ENCODE measurements at regions not wholly inside any gene's neighbourhood (a gene's known extent, or its start where the extent isn't known, plus 50 kb on each side); places are given as distances from the start of the nearest gene placed in this dataset.

DNA sequence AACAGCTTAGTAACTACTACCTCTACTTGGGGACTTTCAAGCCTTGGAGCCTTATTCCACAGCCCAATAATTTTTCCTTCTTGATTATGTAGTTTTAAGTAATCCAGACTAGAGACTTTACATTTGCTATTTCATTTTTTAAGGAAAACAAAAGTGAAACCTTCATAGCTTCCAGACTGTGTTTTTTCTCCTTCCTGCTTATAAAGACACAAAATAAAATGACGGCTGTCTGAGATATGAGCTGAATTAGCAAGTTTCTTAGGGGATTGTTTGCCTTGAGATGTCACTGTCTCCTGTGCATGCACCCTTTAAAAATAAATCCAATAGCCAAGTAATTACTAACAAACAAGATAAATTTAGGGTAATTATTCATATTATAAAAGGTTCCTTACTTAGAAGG, 78.8 kb upstream of the PACRGL start:
- no peaks in the 10 kb centered on the region for H3K27me3 ChIP-seq (ENCODE audit: insufficient read depth, low read length, poor library complexity)
- no peaks in the 10 kb centered on the region for H3K4me1 ChIP-seq (ENCODE audit: insufficient read depth, low read length)
- TF ChIP-seq, protein P1, sequence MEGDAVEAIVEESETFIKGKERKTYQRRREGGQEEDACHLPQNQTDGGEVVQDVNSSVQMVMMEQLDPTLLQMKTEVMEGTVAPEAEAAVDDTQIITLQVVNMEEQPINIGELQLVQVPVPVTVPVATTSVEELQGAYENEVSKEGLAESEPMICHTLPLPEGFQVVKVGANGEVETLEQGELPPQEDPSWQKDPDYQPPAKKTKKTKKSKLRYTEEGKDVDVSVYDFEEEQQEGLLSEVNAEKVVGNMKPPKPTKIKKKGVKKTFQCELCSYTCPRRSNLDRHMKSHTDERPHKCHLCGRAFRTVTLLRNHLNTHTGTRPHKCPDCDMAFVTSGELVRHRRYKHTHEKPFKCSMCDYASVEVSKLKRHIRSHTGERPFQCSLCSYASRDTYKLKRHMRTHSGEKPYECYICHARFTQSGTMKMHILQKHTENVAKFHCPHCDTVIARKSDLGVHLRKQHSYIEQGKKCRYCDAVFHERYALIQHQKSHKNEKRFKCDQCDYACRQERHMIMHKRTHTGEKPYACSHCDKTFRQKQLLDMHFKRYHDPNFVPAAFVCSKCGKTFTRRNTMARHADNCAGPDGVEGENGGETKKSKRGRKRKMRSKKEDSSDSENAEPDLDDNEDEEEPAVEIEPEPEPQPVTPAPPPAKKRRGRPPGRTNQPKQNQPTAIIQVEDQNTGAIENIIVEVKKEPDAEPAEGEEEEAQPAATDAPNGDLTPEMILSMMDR (IDR thresholded peaks at IDR 0.05; ENCODE audit: borderline replicate concordance, extremely low read depth, low read length, poor library complexity, severe bottlenecking) = no peak
- H4K20me1 ChIP-seq (ENCODE audit: insufficient read depth, low read length) = no peaks in the 10 kb centered on the region
- H3K9ac ChIP-seq (ENCODE audit: low read depth, low read length) = no peak overlapping the region
- DNase-seq (no peak), ATAC-seq (ENCODE audit: insufficient read depth, low read depth) (no peak)
- no peaks in the 10 kb centered on the region for H3K79me2 ChIP-seq (ENCODE audit: insufficient read depth, low read length)
- no peaks in the 10 kb centered on the region for H3K9me3 ChIP-seq (ENCODE audit: insufficient read depth, low read length, severe bottlenecking)
- H3K27ac ChIP-seq (ENCODE audit: low read length) = no peak overlapping the region
- H3K4me3 ChIP-seq (ENCODE audit: low read depth in 1 of 2, low read length in 2 of 2) = no peak overlapping the region
- no peaks in the 10 kb centered on the region for H3K36me3 ChIP-seq (ENCODE audit: insufficient read depth, low read length)
- H3K4me2 ChIP-seq (ENCODE audit: insufficient read depth, low read length) = no peak overlapping the region
- H2AFZ ChIP-seq (ENCODE audit: low read depth, low read length) = no peak overlapping the region

DNA sequence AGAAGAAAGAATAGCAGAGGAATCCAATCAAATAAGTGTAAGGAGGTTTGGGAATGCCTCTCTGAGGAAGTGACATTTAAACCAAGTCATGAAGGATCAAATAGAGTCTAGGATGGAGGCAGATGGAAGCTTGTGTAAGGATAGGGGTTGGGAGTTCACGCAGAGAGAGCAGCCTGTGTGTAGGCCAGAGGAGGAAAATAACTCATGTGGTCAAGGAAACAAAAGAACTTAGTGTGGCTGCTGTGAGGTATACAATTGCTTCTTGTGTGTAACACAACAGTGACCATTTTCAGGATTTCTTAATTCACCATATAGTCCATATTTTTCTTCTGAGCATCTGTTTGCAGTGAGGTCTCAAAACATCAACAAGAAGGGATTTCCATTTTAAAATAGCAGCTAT, 77.6 kb upstream of the PACRGL start:
- ATAC-seq (ENCODE audit: insufficient read depth, low read depth) = no peak
- no peak for DNase-seq
- H3K36me3 ChIP-seq (ENCODE audit: insufficient read depth, low read length) = no peaks in the 10 kb centered on the region
- no peaks in the 10 kb centered on the region for H3K9me3 ChIP-seq (ENCODE audit: insufficient read depth, low read length, severe bottlenecking)
- H3K4me3 ChIP-seq (ENCODE audit: low read depth in 1 of 2, low read length in 2 of 2) = no peak overlapping the region
- no peaks in the 10 kb centered on the region for H3K27me3 ChIP-seq (ENCODE audit: insufficient read depth, low read length, poor library complexity)
- no peak overlapping the region for H2AFZ ChIP-seq (ENCODE audit: low read depth, low read length)
- H3K27ac ChIP-seq (ENCODE audit: low read length) = no peak overlapping the region
- no peak overlapping the region for H3K4me2 ChIP-seq (ENCODE audit: insufficient read depth, low read length)
- no peaks in the 10 kb centered on the region for H3K4me1 ChIP-seq (ENCODE audit: insufficient read depth, low read length)
- H3K79me2 ChIP-seq (ENCODE audit: insufficient read depth, low read length) = no peaks in the 10 kb centered on the region
- no peak overlapping the region for H3K9ac ChIP-seq (ENCODE audit: low read depth, low read length)
- no peak for TF ChIP-seq EZH2 (IDR thresholded peaks at IDR 0.05; ENCODE audit: borderline replicate concordance, low read depth, low read length, severe bottlenecking)
- TF ChIP-seq, protein P1 (IDR thresholded peaks at IDR 0.05; ENCODE audit: borderline replicate concordance, extremely low read depth, low read length, poor library complexity, severe bottlenecking) = no peak
- H4K20me1 ChIP-seq (ENCODE audit: insufficient read depth, low read length) = no peaks in the 10 kb centered on the region

GRCh38 chr4:20623939-20624338, 76.3 kb upstream of the PACRGL start:
- Histone ChIP-seq H3K4me1 (ENCODE audit: insufficient read depth, low read length) (no peaks in the 10 kb centered on the region), H3K27ac (ENCODE audit: low read length) (no peak overlapping the region), H3K4me2 (ENCODE audit: insufficient read depth, low read length) (no peak overlapping the region), H4K20me1 (ENCODE audit: insufficient read depth, low read length) (no peaks in the 10 kb centered on the region), H3K4me3 (ENCODE audit: low read depth in 1 of 2, low read length in 2 of 2) (no peak overlapping the region), H3K36me3 (ENCODE audit: insufficient read depth, low read length) (no peaks in the 10 kb centered on the region), H3K79me2 (ENCODE audit: insufficient read depth, low read length) (no peaks in the 10 kb centered on the region), H3K9me3 (ENCODE audit: insufficient read depth, low read length, severe bottlenecking) (no peaks in the 10 kb centered on the region), H3K9ac (ENCODE audit: low read depth, low read length) (no peak overlapping the region), H2AFZ (ENCODE audit: low read depth, low read length) (no peak overlapping the region), H3K27me3 (ENCODE audit: insufficient read depth, low read length, poor library complexity) (no peaks in the 10 kb centered on the region)
- ATAC-seq (ENCODE audit: insufficient read depth, low read depth) (no peak), DNase-seq (no peak)
- TF ChIP-seq, protein P1 (IDR thresholded peaks at IDR 0.05; ENCODE audit: borderline replicate concordance, extremely low read depth, low read length, poor library complexity, severe bottlenecking) = no peak
- TF ChIP-seq EZH2 (IDR thresholded peaks at IDR 0.05; ENCODE audit: borderline replicate concordance, low read depth, low read length, severe bottlenecking) = no peak

- Histone ChIP-seq H3K9ac (ENCODE audit: low read depth, low read length) (no peak overlapping the region), H3K27me3 (ENCODE audit: insufficient read depth, low read length, poor library complexity) (no peaks in the 10 kb centered on the region), H3K27ac (ENCODE audit: low read length) (no peak overlapping the region), H2AFZ (ENCODE audit: low read depth, low read length) (no peak overlapping the region), H3K9me3 (ENCODE audit: insufficient read depth, low read length, severe bottlenecking) (no peaks in the 10 kb centered on the region), H3K4me1 (ENCODE audit: insufficient read depth, low read length) (no peaks in the 10 kb centered on the region), H3K4me2 (ENCODE audit: insufficient read depth, low read length) (no peak overlapping the region), H3K79me2 (ENCODE audit: insufficient read depth, low read length) (no peaks in the 10 kb centered on the region), H4K20me1 (ENCODE audit: insufficient read depth, low read length) (no peaks in the 10 kb centered on the region), H3K36me3 (ENCODE audit: insufficient read depth, low read length) (no peaks in the 10 kb centered on the region), H3K4me3 (ENCODE audit: low read depth in 1 of 2, low read length in 2 of 2) (no peak overlapping the region)
- no peak for TF ChIP-seq EZH2 (IDR thresholded peaks at IDR 0.05; ENCODE audit: borderline replicate concordance, low read depth, low read length, severe bottlenecking)
- TF ChIP-seq, protein P1 (IDR thresholded peaks at IDR 0.05; ENCODE audit: borderline replicate concordance, extremely low read depth, low read length, poor library complexity, severe bottlenecking) = no peak
- ATAC-seq (ENCODE audit: insufficient read depth, low read depth) = no peak
- no peak for DNase-seq
Measured at GRCh38 chr4:20624793-20625374, 75.4 kb upstream of the PACRGL start.

Measured in DND-41 (cell line).